GM19395 (cell line): ENCODE measurements at regions not wholly inside any gene's neighbourhood (a gene's known extent, or its start where the extent isn't known, plus 50 kb on each side); places are given as distances from the start of the nearest gene placed in this dataset.
"Not testable (repeated sequence)": the region's sequence is repeated elsewhere in the genome, so short reads cannot be mapped to it uniquely, and the experiment has no call there.

Experiments
- ATAC-seq: cut with Tn5 transposase; IDR thresholded peaks from one replicate; pipeline ENCODE4 v1.9.1; 2021; ENCODE audit warnings: mild to moderate bottlenecking, moderate library complexity; ENCODE audit not compliant: unreplicated experiment

DNA sequence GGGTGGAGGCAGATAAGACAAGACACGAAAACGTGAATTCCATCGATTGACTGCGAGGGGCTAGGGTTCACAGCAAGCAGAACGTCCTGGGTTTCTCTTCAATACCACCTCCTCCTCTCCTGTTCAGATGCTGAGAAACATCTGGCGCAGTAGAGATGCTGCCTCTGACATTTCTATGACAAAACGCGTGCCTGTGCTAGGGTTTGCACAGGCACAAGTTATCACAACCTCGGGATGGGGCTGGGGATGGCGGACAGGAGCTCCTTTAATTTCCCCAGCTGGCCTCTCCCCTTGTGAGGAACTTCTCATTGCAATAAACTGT lies 99.8 kb upstream of the SVIL start:
- ATAC-seq, result no peak

GRCh38 chr10:29733323-29733722 lies 98.6 kb upstream of the SVIL start:
- ATAC-seq, result no peak

DNA sequence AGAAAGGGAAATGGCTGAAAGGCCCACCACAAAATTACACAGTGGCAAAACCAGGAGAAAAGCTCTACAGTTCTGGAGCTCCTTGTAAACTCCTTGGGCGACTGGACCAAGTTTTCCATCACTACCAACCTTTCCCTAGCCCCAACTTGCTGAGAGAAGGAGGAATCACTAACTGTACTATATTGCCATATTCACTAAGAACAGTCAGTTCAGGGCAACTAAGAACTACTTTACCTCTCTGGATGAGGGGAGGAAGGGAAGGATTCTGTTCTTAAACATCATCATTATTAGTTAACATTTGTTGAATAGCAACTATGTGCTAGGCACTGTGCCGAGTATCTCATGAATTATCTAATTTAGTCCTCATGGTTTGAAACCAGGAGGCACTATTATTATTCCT lies 98.1 kb upstream of the SVIL start:
- no peak for ATAC-seq

- ATAC-seq, result no peak
Observed at GRCh38 chr10:29731760-29732159, 97.0 kb upstream of the SVIL start.

GRCh38 chr10:29730969-29731368 lies 96.2 kb upstream of the SVIL start:
- no peak for ATAC-seq

DNA sequence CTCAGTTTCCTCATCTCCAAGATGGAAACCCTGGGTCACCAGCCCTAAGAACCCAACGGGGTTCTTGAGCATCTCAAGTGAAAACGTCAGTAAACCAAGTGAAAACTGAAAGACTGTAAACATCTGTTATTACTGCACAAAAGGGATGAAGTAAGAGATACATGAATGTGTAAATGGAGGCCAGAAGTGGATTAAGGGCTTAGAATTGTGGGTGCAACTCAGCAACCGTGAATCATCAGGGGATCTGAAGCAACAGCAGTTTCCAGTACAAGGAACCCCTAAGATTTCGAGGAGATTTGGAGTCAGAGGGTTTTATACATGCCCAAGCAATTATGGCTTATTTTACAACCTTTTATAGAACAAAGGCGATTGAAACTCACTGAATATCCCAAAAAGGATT lies 95.7 kb upstream of the SVIL start:
- ATAC-seq, result no peak

GRCh38 chr10:29728541-29729049 lies 93.8 kb upstream of the SVIL start:
- ATAC-seq, result no peak

- ATAC-seq, result not testable (repeated sequence)
Observed at GRCh38 chr10:29725927-29726326, 91.2 kb upstream of the SVIL start.

DNA sequence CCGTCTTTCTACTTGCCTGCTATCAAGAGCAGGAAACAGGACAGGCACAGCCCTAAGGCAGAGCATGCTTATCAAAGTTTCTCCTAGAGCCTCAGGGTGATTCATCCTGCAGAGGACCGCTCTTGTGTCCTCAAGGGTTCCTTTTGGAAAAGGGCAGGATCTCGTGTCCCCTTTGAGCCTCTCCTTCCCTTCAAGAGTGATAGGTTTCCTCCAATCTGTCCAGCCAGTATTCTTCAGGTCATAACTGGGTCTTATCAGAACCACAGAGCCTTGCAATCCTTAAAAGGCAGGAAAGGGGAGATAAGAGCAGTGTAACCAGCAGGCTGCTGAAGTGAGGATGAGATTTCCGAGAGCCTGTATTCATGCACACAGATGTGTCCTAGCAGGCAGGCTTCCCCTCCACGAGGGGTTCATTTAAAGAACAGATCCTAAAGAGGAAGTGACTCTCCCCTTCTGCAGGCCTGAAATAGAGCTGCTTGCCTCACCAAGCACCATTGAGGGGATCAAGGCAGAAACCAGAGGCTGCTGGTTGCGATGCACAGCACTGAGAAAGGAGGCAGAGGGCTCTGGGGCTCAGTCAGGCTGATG lies 90.5 kb upstream of the SVIL start:
- no peak for ATAC-seq

- no peak for ATAC-seq
Observed at GRCh38 chr10:29723726-29724125, 89.0 kb upstream of the SVIL start.

GRCh38 chr10:29722777-29723176 lies 88.0 kb upstream of the SVIL start:
- no peak for ATAC-seq

- ATAC-seq, result no peak
Observed at GRCh38 chr10:29720149-29720548, 85.4 kb upstream of the SVIL start.

GRCh38 chr10:29719281-29719675 lies 84.5 kb upstream of the SVIL start:
- no peak for ATAC-seq

- ATAC-seq, result no peak
Observed at GRCh38 chr10:29715296-29715695, 80.5 kb upstream of the SVIL start.

- no peak for ATAC-seq
Observed at GRCh38 chr10:29714096-29714874, 79.5 kb upstream of the SVIL start.

- ATAC-seq, result no peak
Observed at GRCh38 chr10:29713450-29713849, 78.7 kb upstream of the SVIL start.

DNA sequence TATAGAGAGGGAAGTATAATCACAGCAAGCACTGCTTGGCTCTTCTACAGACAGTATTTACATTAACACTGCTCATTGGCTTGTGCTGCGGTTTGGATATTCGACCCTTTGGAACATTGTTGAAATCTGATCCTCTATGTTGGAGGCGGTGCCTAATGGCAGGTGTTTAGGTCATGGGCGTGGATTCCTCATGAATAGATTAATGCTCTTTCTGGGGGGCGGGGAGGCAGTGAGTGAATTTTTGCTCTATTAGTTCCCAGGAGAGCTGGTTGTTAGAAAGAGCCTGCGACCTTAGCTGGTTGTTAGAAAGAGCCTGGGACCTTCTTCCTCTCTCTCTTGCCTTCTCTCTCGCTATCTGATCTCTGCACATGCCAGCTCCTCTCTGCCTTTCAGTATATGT lies 77.3 kb upstream of the SVIL start:
- no peak for ATAC-seq

- ATAC-seq, result no peak
Observed at GRCh38 chr10:29710128-29710527, 75.4 kb upstream of the SVIL start.

- no peak for ATAC-seq
Observed at GRCh38 chr10:29709484-29710002, 74.8 kb upstream of the SVIL start.

DNA sequence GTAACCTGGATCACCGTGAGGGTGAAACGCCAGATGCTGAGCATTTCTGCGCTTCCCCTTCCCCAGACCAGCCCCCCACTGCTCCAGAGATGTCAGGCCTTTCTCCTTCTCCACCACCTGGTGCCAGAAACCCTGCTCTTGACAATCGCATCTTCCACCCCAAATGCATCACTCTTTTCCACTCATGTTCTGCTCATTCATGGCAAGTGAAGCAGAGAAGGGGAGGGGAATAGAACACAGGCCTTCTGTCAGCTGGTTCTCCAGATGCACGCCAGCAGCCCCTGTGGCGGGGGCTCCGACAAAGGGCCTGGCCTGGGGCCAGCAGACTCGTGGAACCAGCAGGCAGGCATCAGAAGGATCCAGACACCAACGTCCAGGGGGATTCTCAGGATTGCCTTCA lies 68.5 kb upstream of the SVIL start:
- ATAC-seq, result no peak

DNA sequence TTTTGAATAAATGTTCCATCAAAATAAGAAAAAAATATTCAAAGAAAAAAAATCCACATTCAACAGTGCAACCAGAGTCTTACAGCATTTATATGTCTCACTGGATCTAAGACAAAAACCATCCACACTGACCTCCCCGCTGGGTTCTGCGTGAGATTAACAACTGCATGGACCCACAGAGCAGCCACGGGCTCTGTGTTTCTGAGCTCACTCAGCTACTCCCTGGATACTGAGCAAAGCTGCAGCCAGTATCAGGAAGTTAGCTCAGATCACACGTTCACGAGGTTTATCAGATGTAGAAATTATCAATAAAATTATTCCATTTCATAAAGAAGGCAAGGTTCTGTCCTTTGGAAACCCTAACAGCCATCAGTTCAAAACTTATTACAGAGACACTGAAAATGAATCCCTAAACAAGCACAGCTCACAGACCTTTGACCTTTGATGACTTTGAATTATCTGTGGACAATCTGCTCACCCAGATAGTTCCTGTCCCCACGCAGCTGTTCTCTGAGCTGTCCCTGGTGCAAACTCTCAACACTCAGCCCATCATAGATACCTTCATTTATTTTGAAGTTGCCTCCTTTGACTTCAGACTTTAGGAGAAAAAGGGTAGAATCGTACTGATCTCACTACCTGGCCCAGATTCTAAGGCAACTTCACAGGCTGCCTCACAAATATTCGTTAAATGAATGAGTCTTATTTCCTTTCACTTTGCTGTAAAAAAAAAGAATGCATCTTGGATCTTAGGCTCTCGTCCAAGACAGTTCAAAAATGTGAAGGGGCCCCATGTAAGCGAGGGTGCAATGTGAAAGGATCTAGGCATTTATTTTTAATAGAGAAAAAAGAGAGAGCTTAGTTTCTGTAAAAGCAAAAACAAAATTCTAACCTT lies 67.7 kb upstream of the SVIL start:
- no peak for ATAC-seq

DNA sequence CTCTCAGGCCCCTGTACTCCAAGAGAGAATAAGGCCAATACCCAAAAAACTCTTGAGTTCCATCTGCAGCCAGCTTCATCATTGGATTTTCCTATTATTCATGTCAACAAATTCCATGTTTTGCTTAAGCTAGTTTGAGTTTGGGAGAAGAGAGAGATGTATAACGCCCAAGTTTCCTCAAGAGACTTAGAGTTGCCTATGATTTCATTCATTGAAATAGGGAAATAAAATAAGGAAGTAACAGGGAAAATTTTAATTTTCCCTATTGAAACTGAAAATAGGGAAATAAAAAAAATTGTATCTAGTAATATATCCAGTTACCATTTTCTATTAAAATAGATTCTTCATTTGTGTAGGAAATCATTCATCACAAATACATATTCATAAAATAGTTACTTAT lies 66.5 kb upstream of the SVIL start:
- ATAC-seq, result no peak
